ENCODE measurements at regions not wholly inside any gene's neighbourhood (a gene's known extent, or its start where the extent isn't known, plus 50 kb on each side); places are given as distances from the start of the nearest gene placed in this dataset.

GRCh38 chr4:55752810-55753209, 66.8 kb upstream of the EXOC1L start:
- peaks cover 14% of the 10 kb centered on the region for H3K4me1 Mint-ChIP-seq (ENCODE audit: unreplicated experiment)
- no peak for DNase-seq (ENCODE audit: low spot score)
- H3K9me3 Mint-ChIP-seq (ENCODE audit: unreplicated experiment), result no peaks in the 10 kb centered on the region
- no peak overlapping the region for H3K27ac Mint-ChIP-seq (ENCODE audit: unreplicated experiment)
- H3K27me3 Mint-ChIP-seq (ENCODE audit: unreplicated experiment), result peaks cover 7% of the 10 kb centered on the region
- H3K36me3 Mint-ChIP-seq (ENCODE audit: low read depth, unreplicated experiment), result peaks cover 7% of the 10 kb centered on the region
- TF ChIP-seq CTCF (IDR thresholded peaks at IDR 0.05; ENCODE audit: unreplicated experiment), result no peak
- no peak overlapping the region for H3K4me3 Mint-ChIP-seq (ENCODE audit: unreplicated experiment)

GRCh38 chr4:55753856-55754255, 65.7 kb upstream of the EXOC1L start:
- Mint-ChIP-seq H3K27ac (ENCODE audit: unreplicated experiment) (no peak overlapping the region), H3K27me3 (ENCODE audit: unreplicated experiment) (peaks cover 7% of the 10 kb centered on the region), H3K4me3 (ENCODE audit: unreplicated experiment) (no peak overlapping the region), H3K9me3 (ENCODE audit: unreplicated experiment) (no peaks in the 10 kb centered on the region), H3K36me3 (ENCODE audit: low read depth, unreplicated experiment) (peaks cover 4% of the 10 kb centered on the region), H3K4me1 (ENCODE audit: unreplicated experiment) (peaks cover 21% of the 10 kb centered on the region)
- no peak for TF ChIP-seq CTCF (IDR thresholded peaks at IDR 0.05; ENCODE audit: unreplicated experiment)
- no peak for DNase-seq (ENCODE audit: low spot score)

GRCh38 chr4:55754754-55755350, 64.7 kb upstream of the EXOC1L start:
- no peak for TF ChIP-seq CTCF (IDR thresholded peaks at IDR 0.05; ENCODE audit: unreplicated experiment)
- Mint-ChIP-seq H3K27me3 (ENCODE audit: unreplicated experiment) (peaks cover 4% of the 10 kb centered on the region), H3K4me3 (ENCODE audit: unreplicated experiment) (no peak overlapping the region), H3K4me1 (ENCODE audit: unreplicated experiment) (peaks cover 21% of the 10 kb centered on the region), H3K9me3 (ENCODE audit: unreplicated experiment) (no peaks in the 10 kb centered on the region), H3K27ac (ENCODE audit: unreplicated experiment) (no peak overlapping the region), H3K36me3 (ENCODE audit: low read depth, unreplicated experiment) (no peaks in the 10 kb centered on the region)
- DNase-seq (ENCODE audit: low spot score), result no peak

- Mint-ChIP-seq H3K9me3 (ENCODE audit: unreplicated experiment) (no peaks in the 10 kb centered on the region), H3K36me3 (ENCODE audit: low read depth, unreplicated experiment) (no peaks in the 10 kb centered on the region), H3K27ac (ENCODE audit: unreplicated experiment) (no peak overlapping the region), H3K4me3 (ENCODE audit: unreplicated experiment) (no peak overlapping the region), H3K4me1 (ENCODE audit: unreplicated experiment) (peaks cover 21% of the 10 kb centered on the region), H3K27me3 (ENCODE audit: unreplicated experiment) (peaks cover 4% of the 10 kb centered on the region)
- no peak for DNase-seq (ENCODE audit: low spot score)
- no peak for TF ChIP-seq CTCF (IDR thresholded peaks at IDR 0.05; ENCODE audit: unreplicated experiment)
These were observed 63.4 kb upstream of the EXOC1L start for GRCh38 chr4:55756208-55756607.

GRCh38 chr4:55757356-55757952, 62.1 kb upstream of the EXOC1L start:
- TF ChIP-seq CTCF (IDR thresholded peaks at IDR 0.05; ENCODE audit: unreplicated experiment), result no peak
- no peaks in the 10 kb centered on the region for H3K9me3 Mint-ChIP-seq (ENCODE audit: unreplicated experiment)
- H3K27me3 Mint-ChIP-seq (ENCODE audit: unreplicated experiment), result peaks cover 4% of the 10 kb centered on the region
- no peaks in the 10 kb centered on the region for H3K36me3 Mint-ChIP-seq (ENCODE audit: low read depth, unreplicated experiment)
- H3K4me3 Mint-ChIP-seq (ENCODE audit: unreplicated experiment), result no peak overlapping the region
- peak overlapping the region; percentile 96 for H3K27ac Mint-ChIP-seq (ENCODE audit: unreplicated experiment)
- H3K4me1 Mint-ChIP-seq (ENCODE audit: unreplicated experiment), result peaks cover 21% of the 10 kb centered on the region
- DNase-seq (ENCODE audit: low spot score), result no peak
